ENCODE measurements at regions not wholly inside any gene's neighbourhood (a gene's known extent, or its start where the extent isn't known, plus 50 kb on each side); places are given as distances from the start of the nearest gene placed in this dataset.

- TF ChIP-seq CTCF (IDR thresholded peaks at IDR 0.05; ENCODE audit: control insufficient read depth, insufficient read depth, low read depth, low read length, missing control alignments) = no peak
- DNase-seq (ENCODE audit: low read depth) = no peak
- H3K4me3 ChIP-seq (ENCODE audit: control insufficient read depth, low read depth, low read length) = no peak overlapping the region
These were observed 83.3 kb downstream of the TRIM42 start for GRCh38 chr3:140761076-140761639.

GRCh38 chr3:140762746-140763145 lies 84.9 kb downstream of the TRIM42 start:
- no peak for DNase-seq (ENCODE audit: low read depth)
- no peak overlapping the region for H3K4me3 ChIP-seq (ENCODE audit: control insufficient read depth, low read depth, low read length)
- TF ChIP-seq CTCF (IDR thresholded peaks at IDR 0.05; ENCODE audit: control insufficient read depth, insufficient read depth, low read depth, low read length, missing control alignments) = no peak

- H3K4me3 ChIP-seq (ENCODE audit: control insufficient read depth, low read depth, low read length) = no peak overlapping the region
- no peak for TF ChIP-seq CTCF (IDR thresholded peaks at IDR 0.05; ENCODE audit: control insufficient read depth, insufficient read depth, low read depth, low read length, missing control alignments)
- DNase-seq (ENCODE audit: low read depth) = no peak
These were observed 85.7 kb downstream of the TRIM42 start for GRCh38 chr3:140763532-140763931.

GRCh38 chr3:140765246-140765645 lies 87.4 kb downstream of the TRIM42 start:
- H3K4me3 ChIP-seq (ENCODE audit: control insufficient read depth, low read depth, low read length) = no peak overlapping the region
- DNase-seq (ENCODE audit: low read depth) = no peak
- no peak for TF ChIP-seq CTCF (IDR thresholded peaks at IDR 0.05; ENCODE audit: control insufficient read depth, insufficient read depth, low read depth, low read length, missing control alignments)

GRCh38 chr3:140766465-140766864 lies 88.6 kb downstream of the TRIM42 start:
- no peak overlapping the region for H3K4me3 ChIP-seq (ENCODE audit: control insufficient read depth, low read depth, low read length)
- no peak for TF ChIP-seq CTCF (IDR thresholded peaks at IDR 0.05; ENCODE audit: control insufficient read depth, insufficient read depth, low read depth, low read length, missing control alignments)
- no peak for DNase-seq (ENCODE audit: low read depth)

GRCh38 chr3:140767566-140767965 lies 89.7 kb downstream of the TRIM42 start:
- no peak for TF ChIP-seq CTCF (IDR thresholded peaks at IDR 0.05; ENCODE audit: control insufficient read depth, insufficient read depth, low read depth, low read length, missing control alignments)
- H3K4me3 ChIP-seq (ENCODE audit: control insufficient read depth, low read depth, low read length) = no peak overlapping the region
- DNase-seq (ENCODE audit: low read depth) = no peak

- no peak for TF ChIP-seq CTCF (IDR thresholded peaks at IDR 0.05; ENCODE audit: control insufficient read depth, insufficient read depth, low read depth, low read length, missing control alignments)
- no peak for DNase-seq (ENCODE audit: low read depth)
- no peak overlapping the region for H3K4me3 ChIP-seq (ENCODE audit: control insufficient read depth, low read depth, low read length)
These were observed 91.1 kb downstream of the TRIM42 start for GRCh38 chr3:140768941-140769340.
